GM23338 (cell line): ENCODE measurements at regions not wholly inside any gene's neighbourhood (a gene's known extent, or its start where the extent isn't known, plus 50 kb on each side); places are given as distances from the start of the nearest gene placed in this dataset.

Experiments
- ATAC-seq: fragments of 200-7000 bp; cut with Tn5 transposase; 3 replicates; pipeline ENCODE4 v1.9.1; 2020
- DNase-seq: peaks from one replicate; pipeline ENCODE4 v3.0.0-alpha.2; 2015; ENCODE audit warnings: low spot score
- H2AFZ ChIP-seq: fragments of 200-600 bp; sonication (generic); 2 replicates; pipeline ENCODE4 v1.8.0; 2016; ENCODE audit warnings: antibody characterized with exemption, mild to moderate bottlenecking, moderate library complexity
- H3F3A ChIP-seq: fragments of 200-600 bp; sonication (generic); replicated peaks from 2 replicates; pipeline ENCODE4 v1.8.0; 2017; ENCODE audit warnings: antibody characterized with exemption, mixed run types, low read depth
- H3K27ac ChIP-seq: fragments of 200-600 bp; sonication (generic); 2 replicates; pipeline ENCODE4 v1.6.1; 2016; ENCODE audit warnings: low read depth
- H3K27me3 ChIP-seq: fragments of 200-600 bp; sonication (generic); 2 replicates; pipeline ENCODE4 v1.8.0; 2016; ENCODE audit warnings: mild to moderate bottlenecking, mixed run types, moderate library complexity; ENCODE audit not compliant: insufficient read depth
- H3K36me3 ChIP-seq: fragments of 200-600 bp; sonication (generic); 2 replicates; pipeline ENCODE4 v1.8.0; 2016; ENCODE audit warnings: mild to moderate bottlenecking; ENCODE audit not compliant: insufficient read depth
- H3K4me1 ChIP-seq: fragments of 200-600 bp; sonication (generic); 2 replicates; pipeline ENCODE4 v1.8.0; 2016; ENCODE audit warnings: mild to moderate bottlenecking, moderate library complexity; ENCODE audit not compliant: insufficient read depth
- H3K4me2 ChIP-seq: fragments of 200-600 bp; sonication (generic); 2 replicates; pipeline ENCODE4 v1.7.1; 2017; ENCODE audit warnings: mixed run types
- H3K4me3 ChIP-seq: fragments of 200-600 bp; sonication (generic); 2 replicates; pipeline ENCODE4 v1.6.1; 2016; ENCODE audit warnings: mixed run types
- H3K79me2 ChIP-seq: fragments of 200-600 bp; sonication (generic); replicated peaks from 2 replicates; pipeline ENCODE4 v1.8.0; 2017; ENCODE audit warnings: mild to moderate bottlenecking; ENCODE audit not compliant: insufficient read depth
- H3K9me2 ChIP-seq: fragments of 200-600 bp; sonication (generic); 2 replicates; pipeline ENCODE4 v1.8.0; 2017; ENCODE audit not compliant: insufficient read depth
- H4K20me1 ChIP-seq: fragments of 200-600 bp; sonication (generic); replicated peaks from 2 replicates; pipeline ENCODE4 v1.8.0; 2017; ENCODE audit warnings: mild to moderate bottlenecking; ENCODE audit not compliant: insufficient read depth
- H3K27ac Mint-ChIP-seq: 2 replicates; pipeline ENCODE4 v1.8.0; 2020; ENCODE audit warnings: inconsistent platforms, mild to moderate bottlenecking, moderate library complexity, mixed read lengths
- H3K27me3 Mint-ChIP-seq: 3 replicates; pipeline ENCODE4 v1.8.0; 2022; ENCODE audit warnings: low read depth, mild to moderate bottlenecking, moderate library complexity, mixed read lengths, inconsistent platforms; ENCODE audit not compliant: insufficient read depth, poor library complexity
- H3K36me3 Mint-ChIP-seq: 3 replicates; pipeline ENCODE4 v1.8.0; 2021; ENCODE audit warnings: low read depth, mild to moderate bottlenecking, inconsistent platforms, moderate library complexity, mixed read lengths
- H3K4me1 Mint-ChIP-seq: 3 replicates; pipeline ENCODE4 v1.8.0; 2020; ENCODE audit warnings: mild to moderate bottlenecking, inconsistent platforms, mixed read lengths
- H3K4me3 Mint-ChIP-seq: 3 replicates; pipeline ENCODE4 v1.8.0; 2021; ENCODE audit warnings: moderate library complexity, mild to moderate bottlenecking, inconsistent platforms, mixed read lengths
- H3K9me3 Mint-ChIP-seq: 3 replicates; pipeline ENCODE4 v1.8.0; 2020; ENCODE audit warnings: moderate library complexity, mild to moderate bottlenecking, inconsistent platforms, mixed read lengths
- CREB1 ChIP-seq: fragments of 250-450 bp; sonication (Bioruptor Pico); IDR thresholded peaks from 2 replicates; pipeline ENCODE4 v1.5.0; 2020; ENCODE audit warnings: low read depth, mild to moderate bottlenecking, moderate library complexity
- EZH2 ChIP-seq: fragments of 200-600 bp; sonication (generic); IDR thresholded peaks from one replicate; pipeline ENCODE4 v1.8.0; 2017; ENCODE audit warnings: antibody characterized with exemption, mild to moderate bottlenecking, low read depth; ENCODE audit not compliant: unreplicated experiment
- EZH2phosphoT487 ChIP-seq: fragments of 200-600 bp; sonication (generic); IDR thresholded peaks from one replicate; pipeline ENCODE4 v1.8.1; 2018; ENCODE audit warnings: antibody characterized with exemption; ENCODE audit not compliant: unreplicated experiment
- JUNB ChIP-seq: IDR thresholded peaks from one replicate; pipeline ENCODE4 v1.6.1; 2016; ENCODE audit warnings: antibody characterized with exemption; ENCODE audit not compliant: unreplicated experiment
- NANOG ChIP-seq: IDR thresholded peaks from 2 replicates; pipeline ENCODE4 v1.6.1; 2016; ENCODE audit warnings: antibody characterized with exemption, borderline replicate concordance
- POLR2AphosphoS5 ChIP-seq: IDR thresholded peaks from 2 replicates; pipeline ENCODE4 v1.6.1; 2016; ENCODE audit warnings: antibody characterized with exemption, low read depth
- STAT1 ChIP-seq: IDR thresholded peaks from one replicate; pipeline ENCODE4 v1.6.1; 2016; ENCODE audit warnings: antibody characterized with exemption; ENCODE audit not compliant: unreplicated experiment
- ZNF114 ChIP-seq: fragments of 250-450 bp; sonication (Bioruptor Pico); IDR thresholded peaks from 2 replicates; pipeline ENCODE4 v1.5.0; 2020; ENCODE audit warnings: mild to moderate bottlenecking, moderate library complexity
- ZNF331 ChIP-seq: fragments of 250-450 bp; sonication (Bioruptor Pico); IDR thresholded peaks from 2 replicates; pipeline ENCODE4 v1.5.0; 2020; ENCODE audit warnings: low read depth, mild to moderate bottlenecking, moderate library complexity
- TF ChIP-seq, protein P1 (sequence below), 2 experiments: fragments of 200-600 bp in 1 of 2; sonication (generic) in 1 of 2; conservative IDR thresholded peaks; 2 replicates each; pipeline versions ENCODE4 v1.5.1 to v1.6.1; 2016 to 2017; ENCODE audit warnings: antibody characterized with exemption in 2 of 2, low read depth in 2 of 2, mild to moderate bottlenecking in 2 of 2, moderate library complexity in 1 of 2
- TF ChIP-seq, protein P2 (sequence below): IDR thresholded peaks from one replicate; pipeline ENCODE4 v1.6.1; 2018; ENCODE audit warnings: antibody characterized with exemption; ENCODE audit not compliant: unreplicated experiment
- TF ChIP-seq, protein P3 (sequence below): fragments of 250-450 bp; sonication (Bioruptor Pico); IDR thresholded peaks from 2 replicates; pipeline ENCODE4 v1.5.0; 2020; ENCODE audit warnings: mild to moderate bottlenecking, moderate library complexity
- TF ChIP-seq, protein P4 (sequence below): IDR thresholded peaks from 2 replicates; pipeline ENCODE4 v1.6.1; 2016; ENCODE audit warnings: antibody characterized with exemption

DNA sequence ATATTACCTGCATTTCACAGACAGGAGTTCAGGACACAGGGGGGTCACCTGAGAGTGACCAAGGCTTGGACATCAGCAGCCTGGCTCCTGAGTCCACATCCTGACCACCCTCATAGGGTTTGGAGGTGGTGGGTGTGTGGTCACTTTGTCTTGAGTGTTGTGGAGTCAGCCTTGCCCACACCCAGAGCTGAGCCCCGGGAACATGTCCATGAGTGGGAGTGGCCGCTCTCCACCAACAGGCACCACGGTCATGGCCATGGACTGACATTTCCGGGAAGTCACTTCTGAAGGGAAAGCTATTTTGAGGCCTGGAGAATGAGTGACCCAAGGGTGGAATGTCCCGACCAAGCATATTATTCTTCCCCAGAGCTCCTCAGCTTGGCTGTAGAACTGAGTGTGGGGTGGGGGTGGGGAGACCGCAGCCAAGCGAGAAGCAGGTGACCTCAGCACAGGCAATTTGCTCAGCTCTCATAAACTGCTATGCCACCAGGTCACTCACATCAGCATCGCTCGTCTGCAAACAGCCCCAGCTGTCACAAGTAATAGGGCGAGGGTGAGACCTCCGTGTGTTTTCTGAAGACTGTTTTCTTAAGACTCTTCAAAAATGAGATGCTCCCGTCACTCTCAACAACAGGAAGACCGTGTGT, 348.6 kb upstream of the CDH4 start:
- no peak overlapping the region for H2AFZ ChIP-seq
- Mint-ChIP-seq H3K4me1 (peaks cover 24% of the 10 kb centered on the region), H3K9me3 (peaks cover 4% of the 10 kb centered on the region; the same call in 2 of the 3 replicates), H3K27ac (no peak overlapping the region), H3K27me3 (peaks cover 7% of the 10 kb centered on the region), H3K36me3 (peaks cover 6% of the 10 kb centered on the region; the same call in 1 of the 3 replicates), H3K4me3 (no peak overlapping the region)
- H3F3A ChIP-seq, result no peaks in the 10 kb centered on the region
- ATAC-seq (no peak), DNase-seq (no peak)
- no peak overlapping the region for H3K4me2 ChIP-seq
- TF ChIP-seq, protein P1, sequence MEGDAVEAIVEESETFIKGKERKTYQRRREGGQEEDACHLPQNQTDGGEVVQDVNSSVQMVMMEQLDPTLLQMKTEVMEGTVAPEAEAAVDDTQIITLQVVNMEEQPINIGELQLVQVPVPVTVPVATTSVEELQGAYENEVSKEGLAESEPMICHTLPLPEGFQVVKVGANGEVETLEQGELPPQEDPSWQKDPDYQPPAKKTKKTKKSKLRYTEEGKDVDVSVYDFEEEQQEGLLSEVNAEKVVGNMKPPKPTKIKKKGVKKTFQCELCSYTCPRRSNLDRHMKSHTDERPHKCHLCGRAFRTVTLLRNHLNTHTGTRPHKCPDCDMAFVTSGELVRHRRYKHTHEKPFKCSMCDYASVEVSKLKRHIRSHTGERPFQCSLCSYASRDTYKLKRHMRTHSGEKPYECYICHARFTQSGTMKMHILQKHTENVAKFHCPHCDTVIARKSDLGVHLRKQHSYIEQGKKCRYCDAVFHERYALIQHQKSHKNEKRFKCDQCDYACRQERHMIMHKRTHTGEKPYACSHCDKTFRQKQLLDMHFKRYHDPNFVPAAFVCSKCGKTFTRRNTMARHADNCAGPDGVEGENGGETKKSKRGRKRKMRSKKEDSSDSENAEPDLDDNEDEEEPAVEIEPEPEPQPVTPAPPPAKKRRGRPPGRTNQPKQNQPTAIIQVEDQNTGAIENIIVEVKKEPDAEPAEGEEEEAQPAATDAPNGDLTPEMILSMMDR (conservative IDR thresholded peaks at IDR 0.05; ENCODE audit: low read depth in 2 of 2), result no peak
- TF ChIP-seq NANOG, result no peak
- no peak for TF ChIP-seq EZH2phosphoT487
- TF ChIP-seq, protein P2, sequence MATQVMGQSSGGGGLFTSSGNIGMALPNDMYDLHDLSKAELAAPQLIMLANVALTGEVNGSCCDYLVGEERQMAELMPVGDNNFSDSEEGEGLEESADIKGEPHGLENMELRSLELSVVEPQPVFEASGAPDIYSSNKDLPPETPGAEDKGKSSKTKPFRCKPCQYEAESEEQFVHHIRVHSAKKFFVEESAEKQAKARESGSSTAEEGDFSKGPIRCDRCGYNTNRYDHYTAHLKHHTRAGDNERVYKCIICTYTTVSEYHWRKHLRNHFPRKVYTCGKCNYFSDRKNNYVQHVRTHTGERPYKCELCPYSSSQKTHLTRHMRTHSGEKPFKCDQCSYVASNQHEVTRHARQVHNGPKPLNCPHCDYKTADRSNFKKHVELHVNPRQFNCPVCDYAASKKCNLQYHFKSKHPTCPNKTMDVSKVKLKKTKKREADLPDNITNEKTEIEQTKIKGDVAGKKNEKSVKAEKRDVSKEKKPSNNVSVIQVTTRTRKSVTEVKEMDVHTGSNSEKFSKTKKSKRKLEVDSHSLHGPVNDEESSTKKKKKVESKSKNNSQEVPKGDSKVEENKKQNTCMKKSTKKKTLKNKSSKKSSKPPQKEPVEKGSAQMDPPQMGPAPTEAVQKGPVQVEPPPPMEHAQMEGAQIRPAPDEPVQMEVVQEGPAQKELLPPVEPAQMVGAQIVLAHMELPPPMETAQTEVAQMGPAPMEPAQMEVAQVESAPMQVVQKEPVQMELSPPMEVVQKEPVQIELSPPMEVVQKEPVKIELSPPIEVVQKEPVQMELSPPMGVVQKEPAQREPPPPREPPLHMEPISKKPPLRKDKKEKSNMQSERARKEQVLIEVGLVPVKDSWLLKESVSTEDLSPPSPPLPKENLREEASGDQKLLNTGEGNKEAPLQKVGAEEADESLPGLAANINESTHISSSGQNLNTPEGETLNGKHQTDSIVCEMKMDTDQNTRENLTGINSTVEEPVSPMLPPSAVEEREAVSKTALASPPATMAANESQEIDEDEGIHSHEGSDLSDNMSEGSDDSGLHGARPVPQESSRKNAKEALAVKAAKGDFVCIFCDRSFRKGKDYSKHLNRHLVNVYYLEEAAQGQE, result no peak
- TF ChIP-seq EZH2, result no peak
- no peak for TF ChIP-seq POLR2AphosphoS5
- TF ChIP-seq, protein P3, sequence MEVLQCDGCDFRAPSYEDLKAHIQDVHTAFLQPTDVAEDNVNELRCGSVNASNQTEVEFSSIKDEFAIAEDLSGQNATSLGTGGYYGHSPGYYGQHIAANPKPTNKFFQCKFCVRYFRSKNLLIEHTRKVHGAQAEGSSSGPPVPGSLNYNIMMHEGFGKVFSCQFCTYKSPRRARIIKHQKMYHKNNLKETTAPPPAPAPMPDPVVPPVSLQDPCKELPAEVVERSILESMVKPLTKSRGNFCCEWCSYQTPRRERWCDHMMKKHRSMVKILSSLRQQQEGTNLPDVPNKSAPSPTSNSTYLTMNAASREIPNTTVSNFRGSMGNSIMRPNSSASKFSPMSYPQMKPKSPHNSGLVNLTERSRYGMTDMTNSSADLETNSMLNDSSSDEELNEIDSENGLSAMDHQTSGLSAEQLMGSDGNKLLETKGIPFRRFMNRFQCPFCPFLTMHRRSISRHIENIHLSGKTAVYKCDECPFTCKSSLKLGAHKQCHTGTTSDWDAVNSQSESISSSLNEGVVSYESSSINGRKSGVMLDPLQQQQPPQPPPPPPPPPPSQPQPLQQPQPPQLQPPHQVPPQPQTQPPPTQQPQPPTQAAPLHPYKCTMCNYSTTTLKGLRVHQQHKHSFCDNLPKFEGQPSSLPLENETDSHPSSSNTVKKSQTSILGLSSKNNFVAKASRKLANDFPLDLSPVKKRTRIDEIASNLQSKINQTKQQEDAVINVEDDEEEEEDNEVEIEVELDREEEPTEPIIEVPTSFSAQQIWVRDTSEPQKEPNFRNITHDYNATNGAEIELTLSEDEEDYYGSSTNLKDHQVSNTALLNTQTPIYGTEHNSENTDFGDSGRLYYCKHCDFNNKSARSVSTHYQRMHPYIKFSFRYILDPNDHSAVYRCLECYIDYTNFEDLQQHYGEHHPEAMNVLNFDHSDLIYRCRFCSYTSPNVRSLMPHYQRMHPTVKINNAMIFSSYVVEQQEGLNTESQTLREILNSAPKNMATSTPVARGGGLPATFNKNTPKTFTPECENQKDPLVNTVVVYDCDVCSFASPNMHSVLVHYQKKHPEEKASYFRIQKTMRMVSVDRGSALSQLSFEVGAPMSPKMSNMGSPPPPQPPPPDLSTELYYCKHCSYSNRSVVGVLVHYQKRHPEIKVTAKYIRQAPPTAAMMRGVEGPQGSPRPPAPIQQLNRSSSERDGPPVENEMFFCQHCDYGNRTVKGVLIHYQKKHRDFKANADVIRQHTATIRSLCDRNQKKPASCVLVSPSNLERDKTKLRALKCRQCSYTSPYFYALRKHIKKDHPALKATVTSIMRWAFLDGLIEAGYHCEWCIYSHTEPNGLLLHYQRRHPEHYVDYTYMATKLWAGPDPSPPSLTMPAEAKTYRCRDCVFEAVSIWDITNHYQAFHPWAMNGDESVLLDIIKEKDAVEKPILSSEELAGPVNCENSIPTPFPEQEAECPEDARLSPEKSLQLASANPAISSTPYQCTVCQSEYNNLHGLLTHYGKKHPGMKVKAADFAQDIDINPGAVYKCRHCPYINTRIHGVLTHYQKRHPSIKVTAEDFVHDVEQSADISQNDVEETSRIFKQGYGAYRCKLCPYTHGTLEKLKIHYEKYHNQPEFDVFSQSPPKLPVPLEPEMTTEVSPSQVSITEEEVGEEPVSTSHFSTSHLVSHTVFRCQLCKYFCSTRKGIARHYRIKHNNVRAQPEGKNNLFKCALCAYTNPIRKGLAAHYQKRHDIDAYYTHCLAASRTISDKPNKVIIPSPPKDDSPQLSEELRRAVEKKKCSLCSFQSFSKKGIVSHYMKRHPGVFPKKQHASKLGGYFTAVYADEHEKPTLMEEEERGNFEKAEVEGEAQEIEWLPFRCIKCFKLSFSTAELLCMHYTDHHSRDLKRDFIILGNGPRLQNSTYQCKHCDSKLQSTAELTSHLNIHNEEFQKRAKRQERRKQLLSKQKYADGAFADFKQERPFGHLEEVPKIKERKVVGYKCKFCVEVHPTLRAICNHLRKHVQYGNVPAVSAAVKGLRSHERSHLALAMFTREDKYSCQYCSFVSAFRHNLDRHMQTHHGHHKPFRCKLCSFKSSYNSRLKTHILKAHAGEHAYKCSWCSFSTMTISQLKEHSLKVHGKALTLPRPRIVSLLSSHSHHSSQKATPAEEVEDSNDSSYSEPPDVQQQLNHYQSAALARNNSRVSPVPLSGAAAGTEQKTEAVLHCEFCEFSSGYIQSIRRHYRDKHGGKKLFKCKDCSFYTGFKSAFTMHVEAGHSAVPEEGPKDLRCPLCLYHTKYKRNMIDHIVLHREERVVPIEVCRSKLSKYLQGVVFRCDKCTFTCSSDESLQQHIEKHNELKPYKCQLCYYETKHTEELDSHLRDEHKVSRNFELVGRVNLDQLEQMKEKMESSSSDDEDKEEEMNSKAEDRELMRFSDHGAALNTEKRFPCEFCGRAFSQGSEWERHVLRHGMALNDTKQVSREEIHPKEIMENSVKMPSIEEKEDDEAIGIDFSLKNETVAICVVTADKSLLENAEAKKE (CRISPR knock-in tag), result no peak
- TF ChIP-seq ZNF331 (CRISPR knock-in tag), result no peak
- no peak for TF ChIP-seq ZNF114 (CRISPR knock-in tag)
- no peak for TF ChIP-seq STAT1
- no peak for TF ChIP-seq CREB1 (CRISPR knock-in tag)
- no peak for TF ChIP-seq JUNB
- TF ChIP-seq, protein P4, sequence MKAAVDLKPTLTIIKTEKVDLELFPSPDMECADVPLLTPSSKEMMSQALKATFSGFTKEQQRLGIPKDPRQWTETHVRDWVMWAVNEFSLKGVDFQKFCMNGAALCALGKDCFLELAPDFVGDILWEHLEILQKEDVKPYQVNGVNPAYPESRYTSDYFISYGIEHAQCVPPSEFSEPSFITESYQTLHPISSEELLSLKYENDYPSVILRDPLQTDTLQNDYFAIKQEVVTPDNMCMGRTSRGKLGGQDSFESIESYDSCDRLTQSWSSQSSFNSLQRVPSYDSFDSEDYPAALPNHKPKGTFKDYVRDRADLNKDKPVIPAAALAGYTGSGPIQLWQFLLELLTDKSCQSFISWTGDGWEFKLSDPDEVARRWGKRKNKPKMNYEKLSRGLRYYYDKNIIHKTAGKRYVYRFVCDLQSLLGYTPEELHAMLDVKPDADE, result no peak
- H3K4me3 ChIP-seq, result no peak overlapping the region
- H3K79me2 ChIP-seq, result no peaks in the 10 kb centered on the region
- no peaks in the 10 kb centered on the region for H4K20me1 ChIP-seq
- no peaks in the 10 kb centered on the region for H3K4me1 ChIP-seq
- H3K27ac ChIP-seq, result no peak overlapping the region
- H3K9me2 ChIP-seq, result no peaks in the 10 kb centered on the region; the same call in 1 of the 2 replicates
- no peaks in the 10 kb centered on the region for H3K27me3 ChIP-seq
- H3K36me3 ChIP-seq, result no peaks in the 10 kb centered on the region
